ENCODE measurements at regions not wholly inside any gene's neighbourhood (a gene's known extent, or its start where the extent isn't known, plus 50 kb on each side); places are given as distances from the start of the nearest gene placed in this dataset.

- Histone ChIP-seq H4K20me1 (ENCODE audit: insufficient read depth, low read length) (no peaks in the 10 kb centered on the region), H3K36me3 (ENCODE audit: insufficient read depth, low read length) (no peaks in the 10 kb centered on the region), H3K4me3 (ENCODE audit: low read depth, low read length, poor library complexity, severe bottlenecking) (no peak overlapping the region), H3K79me2 (ENCODE audit: insufficient read depth, low read depth, low read length) (no peaks in the 10 kb centered on the region), H3K27ac (ENCODE audit: low read depth, low read length, poor library complexity, severe bottlenecking) (no peak overlapping the region), H3K9me3 (ENCODE audit: low read length) (no peaks in the 10 kb centered on the region), H3K4me2 (ENCODE audit: low read length) (peak overlapping the region; percentile 31; the same call in 1 of the 2 replicates), H3K9me2 (ENCODE audit: insufficient read depth, low read length) (no peaks in the 10 kb centered on the region), H2AFZ (ENCODE audit: low read length) (peak overlapping the region; percentile 93; the same call in 1 of the 2 replicates), H3K4me1 (ENCODE audit: insufficient read depth, low read length, poor library complexity, severe bottlenecking) (peaks cover 17% of the 10 kb centered on the region)
- POLR2A ChIA-PET: no interaction called here
- no peak for DNase-seq (ENCODE audit: low spot score)
- intact Hi-C loops (cut with micrococcal nuclease; ENCODE audit: unreplicated experiment): no loop called here
- TF ChIP-seq CTCF (conservative IDR thresholded peaks at IDR 0.05; ENCODE audit: low read length) (no peak), EZH2phosphoT487 (IDR thresholded peaks at IDR 0.05; ENCODE audit: borderline replicate concordance, low read depth, low read length) (no peak)
- CTCF ChIA-PET (ENCODE audit: unreplicated experiment): no interaction called here
- BruUV-seq (replicated peaks): no TSS peak
Observed at GRCh38 chr2:176668912-176669311, 399.7 kb downstream of the MTX2 start.

- peak; percentile 23 for DNase-seq (ENCODE audit: low spot score)
- Histone ChIP-seq H3K4me2 (ENCODE audit: low read length) (peak overlapping the region; percentile 31), H3K4me1 (ENCODE audit: insufficient read depth, low read length, poor library complexity, severe bottlenecking) (peaks cover 17% of the 10 kb centered on the region), H3K4me3 (ENCODE audit: low read depth, low read length, poor library complexity, severe bottlenecking) (peak overlapping the region; percentile 4), H3K79me2 (ENCODE audit: insufficient read depth, low read depth, low read length) (no peaks in the 10 kb centered on the region), H3K27ac (ENCODE audit: low read depth, low read length, poor library complexity, severe bottlenecking) (no peak overlapping the region), H4K20me1 (ENCODE audit: insufficient read depth, low read length) (no peaks in the 10 kb centered on the region), H3K9me3 (ENCODE audit: low read length) (no peaks in the 10 kb centered on the region), H3K36me3 (ENCODE audit: insufficient read depth, low read length) (no peaks in the 10 kb centered on the region), H2AFZ (ENCODE audit: low read length) (peak overlapping the region; percentile 93), H3K9me2 (ENCODE audit: insufficient read depth, low read length) (no peaks in the 10 kb centered on the region)
- intact Hi-C loops (cut with micrococcal nuclease; ENCODE audit: unreplicated experiment): no loop called here
- TF ChIP-seq CTCF (conservative IDR thresholded peaks at IDR 0.05; ENCODE audit: low read length) (no peak), EZH2phosphoT487 (IDR thresholded peaks at IDR 0.05; ENCODE audit: borderline replicate concordance, low read depth, low read length) (no peak)
- no TSS peak for BruUV-seq (replicated peaks)
- CTCF ChIA-PET (ENCODE audit: unreplicated experiment): no interaction called here
- POLR2A ChIA-PET: no interaction called here
Observed at GRCh38 chr2:176669398-176670174, 400.3 kb downstream of the MTX2 start.

GRCh38 chr2:176675271-176675949, 406.2 kb downstream of the MTX2 start:
- H3K9me3 ChIP-seq (ENCODE audit: low read length): no peaks in the 10 kb centered on the region
- intact Hi-C loops (cut with micrococcal nuclease; ENCODE audit: unreplicated experiment): no loop called here
- no peak overlapping the region for H3K4me2 ChIP-seq (ENCODE audit: low read length)
- POLR2A ChIA-PET: interaction anchor here (0.6 to 1.3 kb wide), 5 partner anchors 12 to 1176 kb away, joined by 3 to 5 read pairs (median 3); no protein-coding TSS in a partner anchor
- H3K4me3 ChIP-seq (ENCODE audit: low read depth, low read length, poor library complexity, severe bottlenecking): no peak overlapping the region
- H4K20me1 ChIP-seq (ENCODE audit: insufficient read depth, low read length): no peaks in the 10 kb centered on the region
- H2AFZ ChIP-seq (ENCODE audit: low read length): peak overlapping the region; percentile 78
- H3K9me2 ChIP-seq (ENCODE audit: insufficient read depth, low read length): no peaks in the 10 kb centered on the region
- no peak overlapping the region for H3K27ac ChIP-seq (ENCODE audit: low read depth, low read length, poor library complexity, severe bottlenecking)
- H3K79me2 ChIP-seq (ENCODE audit: insufficient read depth, low read depth, low read length): no peaks in the 10 kb centered on the region
- CTCF ChIA-PET (ENCODE audit: unreplicated experiment): no interaction called here
- no TSS peak for BruUV-seq (replicated peaks)
- DNase-seq (ENCODE audit: low spot score): no peak
- H3K36me3 ChIP-seq (ENCODE audit: insufficient read depth, low read length): no peaks in the 10 kb centered on the region
- peaks cover 4% of the 10 kb centered on the region for H3K4me1 ChIP-seq (ENCODE audit: insufficient read depth, low read length, poor library complexity, severe bottlenecking)
- TF ChIP-seq CTCF (conservative IDR thresholded peaks at IDR 0.05; ENCODE audit: low read length) (no peak), EZH2phosphoT487 (IDR thresholded peaks at IDR 0.05; ENCODE audit: borderline replicate concordance, low read depth, low read length) (no peak)
